HEK293T (cell line): ENCODE measurements at regions not wholly inside any gene's neighbourhood (a gene's known extent, or its start where the extent isn't known, plus 50 kb on each side); places are given as distances from the start of the nearest gene placed in this dataset.

ENCODE experiments used
- ELF4 ChIP-seq: fragments of 450-650 bp; IDR thresholded peaks from 2 replicates; pipeline ENCODE4 v1.6.1; 2017; ENCODE audit warnings: antibody characterized with exemption
- FOXK2 ChIP-seq: fragments of 450-650 bp; IDR thresholded peaks from 2 replicates; pipeline ENCODE4 v1.6.1; 2016; ENCODE audit warnings: mild to moderate bottlenecking
- L3MBTL2 ChIP-seq: fragments of 450-650 bp; conservative IDR thresholded peaks from 2 replicates; pipeline ENCODE4 v1.6.1; 2016; ENCODE audit warnings: mild to moderate bottlenecking
- SP1 ChIP-seq: fragments of 450-650 bp; IDR thresholded peaks from 2 replicates; pipeline ENCODE4 v1.6.1; 2017

DNA sequence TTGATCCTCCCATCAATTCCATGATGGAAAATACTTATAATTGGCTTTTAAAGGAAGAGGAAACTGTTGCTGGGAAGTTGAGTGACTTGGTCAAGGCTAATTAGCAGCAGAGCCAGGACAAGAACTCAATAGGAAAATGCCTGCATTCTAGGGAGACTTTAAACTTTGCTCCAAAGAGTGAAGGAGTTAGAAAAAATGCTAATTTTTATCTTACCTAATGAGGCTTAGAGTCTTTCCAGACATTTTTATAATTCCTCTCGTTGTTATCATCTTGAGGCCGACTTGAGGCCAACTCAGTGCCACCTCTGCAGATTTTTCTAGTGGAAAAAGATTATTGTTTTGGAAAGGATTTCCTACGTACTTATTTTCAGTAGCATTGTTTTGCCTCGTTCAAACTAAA lies 344.6 kb downstream of the ETNK1 start:
- no peak for TF ChIP-seq SP1
- no peak for TF ChIP-seq ELF4
- no peak for TF ChIP-seq FOXK2
- no peak for TF ChIP-seq L3MBTL2
